Esophagus muscularis mucosa (tissue), 4 donors: ENCODE measurements at regions not wholly inside any gene's neighbourhood (a gene's known extent, or its start where the extent isn't known, plus 50 kb on each side); places are given as distances from the start of the nearest gene placed in this dataset.

Experiments used
- CTCF ChIP-seq, 3 experiments: fragments of 200-600 bp in 2 of 3; fragments of 450-650 bp in 1 of 3; sonication (generic) in 2 of 3; IDR thresholded peaks; one replicate each; pipeline ENCODE4 v1.5.1; 2017 to 2019; ENCODE audit warnings: antibody characterized with exemption in 3 of 3, mild to moderate bottlenecking in 2 of 3, moderate library complexity in 1 of 3
- EP300 ChIP-seq: sonication (generic); formaldehyde crosslinking; IDR thresholded peaks from one replicate; pipeline ENCODE4 v1.6.1; 2017; ENCODE audit warnings: antibody characterized with exemption
- POLR2A ChIP-seq: fragments of 450-650 bp; IDR thresholded peaks from one replicate; pipeline ENCODE4 v1.6.1; 2017; ENCODE audit warnings: antibody characterized with exemption, moderate library complexity, mild to moderate bottlenecking, low read depth
- POLR2AphosphoS5 ChIP-seq, 2 donors: sonication (generic); formaldehyde crosslinking; IDR thresholded peaks; one replicate each; pipeline ENCODE4 v1.6.1; 2017; ENCODE audit warnings: antibody characterized with exemption in 2 of 2

- TF ChIP-seq EP300 (no peak), POLR2A (no peak), CTCF (IDR thresholded peaks at IDR 0.05) (no peak), POLR2AphosphoS5 (IDR thresholded peaks at IDR 0.05) (no peak)
Measured at GRCh38 chr6:119818876-119819275, 469.3 kb upstream of the MAN1A1 start.
